GM12878 (cell line): ENCODE measurements at regions not wholly inside any gene's neighbourhood (a gene's known extent, or its start where the extent isn't known, plus 50 kb on each side); places are given as distances from the start of the nearest gene placed in this dataset.

Experiments used
- ATAC-seq: fragments of 200-7000 bp; cut with Tn5 transposase; 3 replicates; pipeline ENCODE4 v1.9.1; 2020; ENCODE audit warnings: mild to moderate bottlenecking, moderate library complexity
- BruUV-seq: library from RNA; stranded (reverse); fragments of 400-500 nt; replicated peaks from 2 replicates; lab custom pipeline; 2021; lab: Mats Ljungman, UMichigan
- CTCF ChIA-PET: fragments of 300-600 bp; sonication (Branson Sonifier 250); formaldehyde crosslinking; extraction: SDS; loops from one replicate; lab custom pipeline; 2021; ENCODE audit warnings: inconsistent platforms; lab: Yijun Ruan, JAX
- POLR2A ChIA-PET: fragments of 350-600 bp; formaldehyde crosslinking; extraction: SDS; loops from one replicate; lab custom pipeline; 2021; ENCODE audit warnings: inconsistent platforms; lab: Charles Lee
- RAD21 ChIA-PET: fragments of 300-600 bp; sonication (Branson Sonifier 250); formaldehyde crosslinking; loops from one replicate; lab custom pipeline; 2023; ENCODE audit warnings: antibody characterized with exemption; ENCODE audit not compliant: unreplicated experiment; lab: Charles Lee
- SMC1A ChIA-PET: fragments of 300-600 bp; sonication (Branson Sonifier 250); formaldehyde crosslinking; loops from one replicate; lab custom pipeline; 2023; ENCODE audit not compliant: unreplicated experiment, uncharacterized antibody; lab: Charles Lee
- DNase-seq: peaks from one replicate; pipeline ENCODE4 v3.0.0-alpha.2; 2011; ENCODE audit warnings: low read depth, low spot score
- FAIRE-seq: peaks from 3 replicates; lab custom pipeline; 2011; peaks lifted over from hg19 to GRCh38; lab: Jason Lieb, UNC
- H2AFZ ChIP-seq: 2 replicates; pipeline ENCODE4 v1.6.0; 2011; ENCODE audit warnings: low read depth, low read length, control low read depth; ENCODE audit not compliant: control insufficient read depth
- H3K27ac ChIP-seq: 2 replicates; pipeline ENCODE4 v1.5.1; 2011; ENCODE audit warnings: control low read depth; ENCODE audit not compliant: control insufficient read depth, insufficient read depth
- H3K27me3 ChIP-seq, 2 experiments: replicated peaks in 1 of 2; 2 replicates each; pipeline versions ENCODE4 v1.6.0 to v1.6.1; 2011; ENCODE audit warnings: low read length in 1 of 2; ENCODE audit not compliant: control insufficient read depth in 2 of 2, insufficient read depth in 2 of 2
- H3K36me3 ChIP-seq, 2 experiments: 2 replicates each; pipeline ENCODE4 v1.5.1; 2011; ENCODE audit warnings: low read length in 1 of 2; ENCODE audit not compliant: control insufficient read depth in 2 of 2, insufficient read depth in 2 of 2
- H3K4me1 ChIP-seq: 2 replicates; pipeline ENCODE4 v1.6.1; 2011; ENCODE audit warnings: mild to moderate bottlenecking, low read length, moderate library complexity, mixed read lengths; ENCODE audit not compliant: control insufficient read depth, insufficient read depth
- H3K4me2 ChIP-seq: 2 replicates; pipeline ENCODE4 v1.6.0; 2011; ENCODE audit warnings: control low read depth; ENCODE audit not compliant: control insufficient read depth, insufficient read depth
- H3K4me3 ChIP-seq: fragments of 200-600 bp; sonication (generic); 2 replicates; pipeline ENCODE4 v1.5.1; 2016
- H3K79me2 ChIP-seq: 2 replicates; pipeline ENCODE4 v1.6.0; 2011; ENCODE audit warnings: low read length; ENCODE audit not compliant: control insufficient read depth, insufficient read depth
- H3K9ac ChIP-seq: 2 replicates; pipeline ENCODE4 v1.8.0; 2011; ENCODE audit warnings: low read length, control low read depth, mixed read lengths; ENCODE audit not compliant: control insufficient read depth, insufficient read depth
- H3K9me3 ChIP-seq: replicated peaks from 3 replicates; pipeline ENCODE4 v1.5.1; 2011; ENCODE audit warnings: mild to moderate bottlenecking, low read length; ENCODE audit not compliant: control insufficient read depth, insufficient read depth
- H4K20me1 ChIP-seq: 2 replicates; pipeline ENCODE4 v1.6.0; 2011; ENCODE audit not compliant: control insufficient read depth, insufficient read depth
- CBX3 ChIP-seq: fragments of 200-600 bp; sonication (generic); IDR thresholded peaks from 2 replicates; pipeline ENCODE4 v1.6.1; 2016; ENCODE audit warnings: low read depth, borderline replicate concordance
- CTCF ChIP-seq, 3 experiments: IDR thresholded peaks in 2 of 3; conservative IDR thresholded peaks in 1 of 3; 2 replicates each; pipeline ENCODE4 v1.5.1; 2011; ENCODE audit warnings: low read depth in 3 of 3, low read length in 3 of 3, mild to moderate bottlenecking in 3 of 3, control low read depth in 2 of 3, moderate library complexity in 2 of 3, inconsistent platforms in 1 of 3, mixed read lengths in 1 of 3; ENCODE audit not compliant: control insufficient read depth in 2 of 3, insufficient read depth in 1 of 3; ENCODE audit errors: extremely low read depth in 1 of 3
- HCFC1 ChIP-seq: fragments of 150-350 bp; IDR thresholded peaks from 2 replicates; pipeline ENCODE4 v1.6.1; 2014; ENCODE audit warnings: low read length
- JUNB ChIP-seq: IDR thresholded peaks from 2 replicates; pipeline ENCODE4 v1.6.1; 2016; ENCODE audit warnings: antibody characterized with exemption, mild to moderate bottlenecking
- KLF5 ChIP-seq: fragments of 450-650 bp; IDR thresholded peaks from 2 replicates; pipeline ENCODE4 v1.6.1; 2014; ENCODE audit warnings: mild to moderate bottlenecking; ENCODE audit not compliant: partially characterized antibody
- MXI1 ChIP-seq: fragments of 150-350 bp; IDR thresholded peaks from 2 replicates; pipeline ENCODE4 v1.6.1; 2011; ENCODE audit warnings: low read depth, mild to moderate bottlenecking, inconsistent platforms, low read length, improper control_type of control experiment
- PRDM15 ChIP-seq: fragments of 450-650 bp; formaldehyde crosslinking; IDR thresholded peaks from 2 replicates; pipeline ENCODE4 v1.4.0; 2020; ENCODE audit warnings: mild to moderate bottlenecking, moderate library complexity
- REST ChIP-seq: IDR thresholded peaks from 2 replicates; pipeline ENCODE4 v1.6.1; 2012; ENCODE audit warnings: mild to moderate bottlenecking, low read depth, low read length
- STAT1 ChIP-seq: fragments of 450-650 bp; conservative IDR thresholded peaks from 2 replicates; pipeline ENCODE4 v1.6.1; 2014; ENCODE audit warnings: antibody characterized with exemption, mild to moderate bottlenecking
- TCF12 ChIP-seq: IDR thresholded peaks from 2 replicates; pipeline ENCODE4 v1.6.1; 2011; ENCODE audit warnings: low read depth, mild to moderate bottlenecking, low read length
- YBX1 ChIP-seq: fragments of 450-650 bp; IDR thresholded peaks from 2 replicates; pipeline ENCODE4 v1.6.1; 2016; ENCODE audit warnings: antibody characterized with exemption
- ZBTB4 ChIP-seq: fragments of 450-650 bp; formaldehyde crosslinking; IDR thresholded peaks from 2 replicates; pipeline ENCODE4 v1.4.0; 2022; ENCODE audit warnings: mild to moderate bottlenecking, moderate library complexity
- ZNF207 ChIP-seq: fragments of 450-650 bp; IDR thresholded peaks from 2 replicates; pipeline ENCODE4 v1.6.1; 2014; ENCODE audit warnings: antibody characterized with exemption, mild to moderate bottlenecking, borderline replicate concordance
- WGBS: methylation state at CpG from one replicate; pipeline ENCODE4 v1.1.6; 2016; ENCODE audit warnings: low lambda C conversion rate; ENCODE audit not compliant: insufficient replicate concordance, insufficient coverage; ENCODE audit errors: missing lambda C conversion rate; 5-methylcytosine and 5-hydroxymethylcytosine counted together
- in situ Hi-C: fragments of 300-500 bp; cut with MboI; formaldehyde crosslinking; loops from 9 replicates; pipeline ENCODE4 v1.14.3; 2018; ENCODE audit warnings: mixed read lengths
- intact Hi-C: fragments of 100-400 bp; cut with micrococcal nuclease; formaldehyde crosslinking; loops from one replicate; pipeline ENCODE4 v1.14.2; 2022; ENCODE audit not compliant: unreplicated experiment

GRCh38 chr5:120372899-120373298, 91.2 kb upstream of the PRR16 start:
- FAIRE-seq (no peak), ATAC-seq (no peak), DNase-seq (no peak)
- CTCF ChIA-PET, result interaction anchor here (0.6 kb wide), 1 partner anchor 98 kb away, joined by 3 read pairs; no protein-coding TSS in a partner anchor
- no peak overlapping the region for H3K4me2 ChIP-seq
- intact Hi-C loops, result no loop called here
- no peak overlapping the region for H3K9ac ChIP-seq
- no peaks in the 10 kb centered on the region for H4K20me1 ChIP-seq
- H3K27me3 ChIP-seq, result no peaks in the 10 kb centered on the region
- no peaks in the 10 kb centered on the region for H3K79me2 ChIP-seq
- RAD21 ChIA-PET, result no interaction called here
- no peak overlapping the region for H2AFZ ChIP-seq
- no peak overlapping the region for H3K27ac ChIP-seq
- POLR2A ChIA-PET, result no interaction called here
- SMC1A ChIA-PET, result interaction anchor here (0.5 kb wide), 1 partner anchor 494 kb away, joined by 3 read pairs; no protein-coding TSS in a partner anchor
- in situ Hi-C loops, result no loop called here
- BruUV-seq, result no TSS peak
- no peaks in the 10 kb centered on the region for H3K4me1 ChIP-seq
- H3K4me3 ChIP-seq, result no peak overlapping the region
- no peaks in the 10 kb centered on the region for H3K36me3 ChIP-seq
- 0% methylated on average over 3 of the region's 3 CpGs for WGBS
- H3K9me3 ChIP-seq, result no peaks in the 10 kb centered on the region
- TF ChIP-seq JUNB (no peak), REST (no peak), ZNF207 (no peak), PRDM15 (CRISPR knock-in tag) (no peak), KLF5 (no peak), TCF12 (no peak), YBX1 (no peak), HCFC1 (no peak), ZBTB4 (no peak), STAT1 (no peak), CTCF (IDR thresholded peaks at IDR 0.05 in 2 of 3, conservative IDR thresholded peaks at IDR 0.05 in 1 of 3; ENCODE audit: control insufficient read depth in 2 of 3, extremely low read depth in 1 of 3, insufficient read depth in 1 of 3, low read depth in 3 of 3, low read length in 3 of 3) (no peak), MXI1 (no peak), CBX3 (no peak)
